C4-2B (cell line): ENCODE measurements at regions not wholly inside any gene's neighbourhood (a gene's known extent, or its start where the extent isn't known, plus 50 kb on each side); places are given as distances from the start of the nearest gene placed in this dataset.

Experiments used
- ZFX ChIP-seq: fragments of 450-650 bp; IDR thresholded peaks from 2 replicates; pipeline ENCODE4 v1.6.1; 2017
- TF ChIP-seq, protein P1 (sequence below): fragments of 450-650 bp; conservative IDR thresholded peaks from 2 replicates; pipeline ENCODE4 v1.5.1; 2017; ENCODE audit warnings: mild to moderate bottlenecking

DNA sequence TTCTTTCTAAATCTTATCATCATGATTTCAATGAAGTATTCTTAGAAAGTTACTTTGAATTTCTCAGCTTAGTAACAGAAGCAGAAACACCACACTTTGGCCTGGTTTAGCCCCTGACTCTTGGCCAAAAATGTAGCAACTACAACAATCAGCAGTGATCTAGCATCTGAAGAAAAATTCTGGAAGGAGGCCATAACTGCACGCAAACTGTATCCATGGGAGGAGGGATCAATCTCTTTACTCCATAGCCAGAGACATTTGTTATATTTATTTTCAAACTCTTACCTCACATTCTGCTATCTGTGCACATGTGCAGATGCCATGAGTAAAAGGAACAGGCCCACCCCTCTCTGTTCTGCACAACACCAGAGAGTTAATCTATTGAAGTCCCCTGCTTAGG, 251.0 kb upstream of the P2RY1 start:
- TF ChIP-seq, protein P1, sequence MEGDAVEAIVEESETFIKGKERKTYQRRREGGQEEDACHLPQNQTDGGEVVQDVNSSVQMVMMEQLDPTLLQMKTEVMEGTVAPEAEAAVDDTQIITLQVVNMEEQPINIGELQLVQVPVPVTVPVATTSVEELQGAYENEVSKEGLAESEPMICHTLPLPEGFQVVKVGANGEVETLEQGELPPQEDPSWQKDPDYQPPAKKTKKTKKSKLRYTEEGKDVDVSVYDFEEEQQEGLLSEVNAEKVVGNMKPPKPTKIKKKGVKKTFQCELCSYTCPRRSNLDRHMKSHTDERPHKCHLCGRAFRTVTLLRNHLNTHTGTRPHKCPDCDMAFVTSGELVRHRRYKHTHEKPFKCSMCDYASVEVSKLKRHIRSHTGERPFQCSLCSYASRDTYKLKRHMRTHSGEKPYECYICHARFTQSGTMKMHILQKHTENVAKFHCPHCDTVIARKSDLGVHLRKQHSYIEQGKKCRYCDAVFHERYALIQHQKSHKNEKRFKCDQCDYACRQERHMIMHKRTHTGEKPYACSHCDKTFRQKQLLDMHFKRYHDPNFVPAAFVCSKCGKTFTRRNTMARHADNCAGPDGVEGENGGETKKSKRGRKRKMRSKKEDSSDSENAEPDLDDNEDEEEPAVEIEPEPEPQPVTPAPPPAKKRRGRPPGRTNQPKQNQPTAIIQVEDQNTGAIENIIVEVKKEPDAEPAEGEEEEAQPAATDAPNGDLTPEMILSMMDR = no peak
- TF ChIP-seq ZFX = no peak
